CD4-positive, alpha-beta T cell treated with Interleukin-17A for 1 hour (primary cell): ENCODE measurements at regions not wholly inside any gene's neighbourhood (a gene's known extent, or its start where the extent isn't known, plus 50 kb on each side); places are given as distances from the start of the nearest gene placed in this dataset.

Experiments used
- DNase-seq: peaks from one replicate; pipeline ENCODE4 v3.0.0-alpha.2; 2020

GRCh38 chr1:234535763-234536515 is 57.0 kb upstream of the TARBP1 start:
- DNase-seq = no peak

- DNase-seq = no peak
These were observed 56.2 kb upstream of the TARBP1 start for GRCh38 chr1:234535218-234535617.

DNA sequence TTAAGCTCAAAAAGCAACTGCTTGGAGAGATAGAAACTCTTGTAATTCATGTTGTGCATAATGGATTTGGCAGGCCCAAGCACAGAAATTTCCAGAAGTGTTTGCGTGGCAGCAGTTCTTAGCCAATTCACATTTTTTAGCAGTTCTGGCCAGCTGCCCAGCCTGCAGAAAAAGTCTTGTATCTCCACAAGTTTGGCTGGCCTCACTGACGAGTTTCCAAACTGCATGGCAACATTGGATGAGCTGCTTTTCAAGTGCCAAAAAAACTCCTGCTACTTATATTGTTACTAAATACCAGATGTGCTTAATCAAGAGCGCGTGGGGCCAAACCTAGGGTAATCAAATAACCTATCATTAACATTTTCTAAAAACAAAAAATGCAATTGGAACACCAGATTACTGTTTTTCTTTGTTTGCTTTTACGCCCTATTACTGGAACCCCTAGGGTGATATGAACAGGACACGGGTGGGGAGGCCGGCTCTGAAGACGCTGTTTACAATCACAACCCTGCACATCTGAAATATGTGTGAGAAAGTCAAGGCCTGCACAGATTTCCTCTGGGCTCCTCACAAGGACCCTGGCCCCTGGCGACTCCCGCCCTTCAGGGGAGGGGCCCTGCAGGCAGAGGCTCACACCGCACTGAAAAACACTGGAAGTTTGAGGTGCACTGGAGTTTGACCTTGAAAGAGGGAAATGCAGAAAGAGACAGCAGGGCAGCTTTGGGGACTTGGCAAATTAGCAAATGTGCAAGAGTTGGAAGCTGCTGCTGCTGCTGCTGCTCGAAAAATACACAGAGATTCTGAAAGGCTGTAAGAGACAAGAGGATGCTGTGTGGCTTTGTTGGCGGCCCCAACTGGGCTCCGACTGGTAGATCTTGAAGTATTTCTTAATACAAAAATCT is 55.2 kb upstream of the TARBP1 start:
- no peak for DNase-seq

DNA sequence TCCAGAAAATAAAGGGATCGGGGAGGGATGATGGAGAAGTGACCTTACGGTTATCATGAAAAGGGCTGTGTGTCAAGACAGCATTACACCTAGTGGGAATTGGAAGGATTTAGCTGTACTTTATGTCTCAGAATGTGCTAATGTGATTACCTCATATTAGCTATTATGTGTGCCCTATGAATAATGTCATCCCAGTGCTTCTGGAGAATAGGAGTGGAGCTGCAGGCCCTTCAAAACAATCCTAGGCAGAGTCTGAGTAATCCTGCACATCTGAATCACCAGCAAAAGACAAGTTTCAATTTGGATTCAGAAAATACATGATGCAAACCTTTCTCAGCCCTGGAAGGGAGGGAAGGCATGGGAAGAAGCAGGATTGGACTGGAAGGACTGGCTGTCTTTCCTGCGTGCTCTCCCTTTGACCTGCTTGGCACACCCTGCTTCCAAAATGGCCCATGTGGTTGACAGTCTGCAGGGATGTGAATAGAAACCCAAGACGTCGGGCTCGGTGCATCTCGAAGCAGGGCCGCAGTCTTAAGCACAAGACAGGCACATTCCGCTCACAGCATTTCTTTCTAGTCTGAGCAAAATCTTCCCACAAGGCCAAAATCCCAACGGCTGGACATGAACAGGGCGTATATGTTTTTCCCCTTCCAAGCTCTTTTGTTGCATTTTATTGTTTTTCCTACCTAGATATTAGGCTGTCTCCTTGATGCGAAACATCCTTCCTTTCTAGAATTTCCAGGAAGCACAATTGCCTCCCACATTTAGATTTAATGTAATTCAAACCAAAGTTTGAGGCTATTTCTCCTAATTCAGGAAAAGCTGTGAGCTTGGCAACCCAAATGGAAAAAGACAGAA is 54.3 kb upstream of the TARBP1 start:
- DNase-seq = no peak

- DNase-seq = no peak
These were observed 53.5 kb upstream of the TARBP1 start for GRCh38 chr1:234532503-234532922.

DNA sequence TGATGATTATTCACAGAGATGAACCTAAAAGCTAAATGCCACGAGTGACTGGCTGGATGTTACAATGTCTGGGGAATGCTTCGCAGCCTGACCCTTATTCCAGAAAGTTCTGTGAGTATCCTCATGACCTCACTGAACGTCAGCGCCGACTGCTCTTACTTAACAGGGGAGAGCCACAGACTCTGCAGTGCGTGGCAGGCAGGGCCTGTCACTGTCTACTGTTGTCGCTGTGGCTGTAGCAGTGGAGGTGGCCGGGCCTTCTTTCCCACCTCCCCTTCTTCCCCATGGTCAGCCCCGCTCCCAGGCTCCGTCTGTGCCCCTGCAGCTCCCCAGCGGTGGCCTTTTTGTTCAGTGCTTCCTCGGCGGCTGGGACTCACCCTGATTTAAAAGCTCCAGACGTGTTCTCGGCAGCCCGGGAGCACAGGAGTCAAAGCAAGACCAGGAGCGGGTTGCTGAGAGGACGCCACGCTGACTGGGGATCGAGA is 52.2 kb upstream of the TARBP1 start:
- DNase-seq = no peak

- DNase-seq = no peak
These were observed 51.7 kb upstream of the TARBP1 start for GRCh38 chr1:234530672-234531071.

DNA sequence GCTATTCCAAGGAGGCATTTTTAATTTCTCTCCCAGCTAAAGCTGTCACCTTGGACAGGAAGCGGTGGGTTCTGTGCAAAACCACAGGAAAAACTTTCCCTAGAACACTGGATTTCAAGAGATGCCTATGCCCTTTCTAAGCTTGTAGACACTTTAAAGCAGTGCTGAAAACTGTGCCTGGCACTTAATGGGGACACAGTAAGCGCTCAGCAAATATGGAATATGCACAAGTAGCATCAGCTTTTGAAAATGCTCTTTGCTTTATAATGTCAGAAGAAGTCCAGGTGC is 50.9 kb upstream of the TARBP1 start:
- no peak for DNase-seq

DNA sequence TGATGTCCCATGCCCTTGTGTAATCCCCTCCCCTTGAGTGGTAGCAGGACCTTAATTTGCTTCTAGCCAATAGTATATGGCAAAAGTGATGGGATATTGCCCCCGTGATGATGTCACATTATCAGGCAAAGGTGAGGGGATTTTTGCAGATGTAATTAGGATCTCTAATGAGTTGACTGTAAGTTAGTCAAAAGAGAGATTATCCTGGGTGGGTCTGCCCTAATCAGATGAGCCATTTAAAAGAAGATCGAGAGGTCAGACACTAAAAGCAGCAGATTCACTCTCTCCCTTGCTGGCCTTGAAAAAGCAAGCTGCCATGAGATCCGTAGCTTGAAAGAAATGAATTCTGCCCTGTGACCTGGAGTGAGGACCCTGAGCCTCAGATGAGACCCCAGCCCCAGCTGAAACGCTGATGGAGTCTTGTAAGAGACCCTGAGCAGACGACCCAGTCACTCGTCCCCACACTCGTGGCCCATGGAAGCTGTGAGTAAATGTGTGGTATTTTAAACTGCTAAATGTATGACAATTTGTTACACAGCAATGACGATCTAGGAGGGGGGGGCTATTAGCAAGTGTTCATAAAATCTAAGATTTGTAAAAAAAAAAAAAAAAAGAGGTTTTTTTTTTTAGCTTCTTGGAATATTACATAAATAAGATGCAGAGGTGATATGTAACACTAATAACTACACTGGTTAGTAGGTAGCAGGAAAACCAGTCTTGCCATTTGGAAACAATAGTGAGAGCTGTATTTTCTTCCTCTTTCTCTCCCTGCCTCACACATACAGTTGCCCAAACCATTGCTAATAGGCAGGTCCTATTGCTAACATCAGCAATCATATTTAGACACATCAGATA is 50.3 kb upstream of the TARBP1 start:
- DNase-seq = no peak
